CMK (cell line): ENCODE measurements at regions not wholly inside any gene's neighbourhood (a gene's known extent, or its start where the extent isn't known, plus 50 kb on each side); places are given as distances from the start of the nearest gene placed in this dataset.
"Not testable (repeated sequence)": the region's sequence is repeated elsewhere in the genome, so short reads cannot be mapped to it uniquely, and the experiment has no call there.

Experiments used
- DNase-seq: peaks from one replicate; pipeline ENCODE4 v3.0.0-alpha.2; 2010; ENCODE audit warnings: low read depth

DNA sequence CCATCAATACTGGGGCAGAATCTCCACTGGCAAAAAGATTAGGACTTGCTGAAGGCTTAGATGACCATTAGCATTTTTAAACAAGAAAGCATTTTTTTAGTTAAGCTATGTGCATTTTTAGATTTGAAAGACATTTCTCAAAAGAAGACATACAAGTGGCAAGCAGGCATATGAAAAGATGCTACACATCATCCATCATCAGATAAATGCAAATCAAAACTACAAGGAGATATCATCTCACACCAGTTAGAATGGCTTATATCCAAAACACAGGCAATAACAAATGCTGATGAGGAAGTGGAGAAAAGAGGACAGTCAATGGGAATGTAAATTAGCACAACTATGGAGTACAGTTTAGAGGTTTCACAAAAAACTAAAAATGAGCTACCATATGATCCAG, 195.6 kb upstream of the TNC start:
- DNase-seq = no peak

DNA sequence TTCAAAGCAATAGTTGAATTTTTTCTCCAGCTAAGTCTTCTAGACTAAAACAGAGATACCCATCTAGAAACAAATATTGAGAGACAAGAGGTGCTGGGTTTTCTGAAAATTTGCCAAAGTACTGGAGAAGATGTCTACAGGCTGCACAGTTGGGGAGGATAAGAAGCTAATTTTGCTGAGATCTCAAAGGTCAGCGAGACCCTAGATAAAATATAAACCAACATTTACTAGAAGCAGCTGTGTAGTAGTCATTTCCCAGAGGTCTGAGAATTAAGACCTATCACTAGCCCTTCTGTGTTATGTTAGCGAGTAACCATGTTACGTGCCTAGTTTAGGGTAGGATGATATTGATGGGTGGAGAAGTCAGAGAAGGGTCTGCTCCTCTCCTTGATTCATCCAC, 208.5 kb upstream of the TNC start:
- no peak for DNase-seq

DNA sequence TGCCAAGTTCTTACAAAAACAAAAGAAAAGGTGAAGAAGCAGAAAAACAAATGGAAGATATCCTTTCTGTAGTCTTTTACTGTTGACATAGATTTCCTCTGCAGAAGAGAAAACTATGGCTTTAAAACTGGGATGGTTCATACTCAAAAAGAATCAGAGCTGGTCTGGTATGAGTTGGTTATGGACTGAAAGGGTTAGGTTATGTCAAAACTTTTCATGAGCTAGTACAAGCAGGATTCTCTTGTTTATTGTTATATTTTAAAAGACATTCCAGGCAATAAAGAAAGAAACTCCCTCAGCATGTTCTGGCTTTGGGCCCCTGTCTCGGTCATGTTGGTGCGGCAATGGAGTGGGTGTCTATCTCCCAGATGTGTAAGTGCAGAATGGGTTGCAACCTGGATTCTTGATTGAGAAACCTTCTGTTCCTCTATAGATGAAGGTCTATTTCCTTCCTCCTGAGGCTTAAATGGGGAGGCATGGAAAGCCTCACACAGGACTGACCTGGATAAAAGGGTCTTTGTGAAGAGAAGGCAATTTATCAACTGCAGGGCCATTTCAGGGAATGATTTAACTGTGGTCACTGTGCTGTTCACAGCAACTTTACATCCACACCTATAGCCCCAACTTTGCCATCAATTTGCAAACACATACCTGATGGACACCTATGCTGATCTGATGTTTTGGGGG, 209.6 kb upstream of the TNC start:
- DNase-seq = no peak

DNA sequence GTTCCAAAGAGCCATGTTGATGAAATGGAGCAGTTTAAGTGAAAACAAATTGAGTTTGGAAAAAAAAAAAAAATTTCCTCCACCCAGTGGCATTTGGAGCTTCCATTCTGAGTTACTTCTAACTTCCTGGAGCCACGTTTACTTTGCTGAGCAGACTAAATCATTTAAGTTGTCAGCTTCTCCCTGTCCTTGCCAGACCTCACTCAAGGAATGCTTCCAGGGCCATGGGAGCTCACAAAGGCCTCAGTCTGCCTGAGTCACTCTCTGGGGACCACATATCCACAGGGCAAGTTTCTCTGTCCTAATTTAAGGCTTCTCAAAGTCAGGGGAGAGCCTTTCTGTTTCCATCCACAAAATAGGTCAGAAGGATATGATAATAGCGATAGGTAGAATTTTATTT, 210.3 kb upstream of the TNC start:
- DNase-seq = no peak

DNA sequence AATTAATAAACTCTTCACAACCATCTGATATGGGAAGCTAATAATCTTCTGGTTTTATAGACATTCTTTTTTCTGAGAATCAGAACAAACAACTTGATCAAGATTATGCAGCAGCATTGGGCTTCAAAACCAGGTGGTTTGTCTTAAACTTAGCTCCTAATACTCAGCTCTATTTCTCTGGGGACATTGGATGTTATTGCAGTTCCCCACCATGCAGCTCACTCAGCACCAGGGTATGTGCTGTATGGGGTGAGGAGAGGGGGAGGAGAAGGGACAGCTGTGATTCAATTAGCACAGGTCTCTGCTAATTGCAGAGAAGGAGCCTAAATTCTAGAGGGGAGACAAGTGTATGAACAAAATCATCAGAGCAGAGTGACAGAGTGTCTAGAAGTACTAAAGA, 210.7 kb upstream of the TNC start:
- no peak for DNase-seq

DNA sequence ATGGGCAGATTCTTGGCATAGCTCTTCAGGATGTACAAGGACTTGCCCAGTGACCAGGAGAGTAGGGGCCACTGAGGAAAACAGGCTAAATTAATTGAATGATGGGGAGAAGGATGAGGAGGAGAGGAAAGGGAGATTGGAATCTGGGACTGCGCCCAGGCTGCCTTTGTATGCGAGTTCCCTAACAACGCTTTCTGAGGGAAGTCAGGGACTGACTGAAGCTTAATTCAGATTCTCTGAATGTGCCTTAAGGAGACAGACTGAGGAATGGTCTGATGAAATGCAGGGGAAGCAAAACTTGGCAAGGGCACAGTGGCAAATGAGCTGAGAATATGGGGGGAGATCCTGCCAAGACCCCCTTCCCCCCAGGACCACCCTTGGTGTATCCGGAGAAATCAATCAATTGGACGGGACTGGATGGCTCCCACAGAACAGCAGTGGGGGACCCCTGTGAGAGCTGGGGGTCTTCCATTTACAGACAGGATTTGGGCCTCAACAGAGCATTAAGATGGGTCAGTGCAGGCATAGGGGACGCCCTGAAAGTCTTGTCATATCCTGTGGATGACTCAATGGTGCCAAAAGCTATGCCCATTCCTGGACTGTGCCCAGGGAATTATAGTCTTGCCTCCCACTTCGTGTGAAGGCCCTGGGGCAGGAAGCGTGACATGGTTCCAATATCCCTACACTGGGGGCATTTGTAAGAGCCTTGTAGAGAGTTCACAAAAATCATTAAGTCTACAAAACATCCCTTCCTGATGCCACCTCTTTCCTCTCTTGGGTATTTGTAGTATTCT, 215.5 kb upstream of the TNC start:
- DNase-seq = no peak

DNA sequence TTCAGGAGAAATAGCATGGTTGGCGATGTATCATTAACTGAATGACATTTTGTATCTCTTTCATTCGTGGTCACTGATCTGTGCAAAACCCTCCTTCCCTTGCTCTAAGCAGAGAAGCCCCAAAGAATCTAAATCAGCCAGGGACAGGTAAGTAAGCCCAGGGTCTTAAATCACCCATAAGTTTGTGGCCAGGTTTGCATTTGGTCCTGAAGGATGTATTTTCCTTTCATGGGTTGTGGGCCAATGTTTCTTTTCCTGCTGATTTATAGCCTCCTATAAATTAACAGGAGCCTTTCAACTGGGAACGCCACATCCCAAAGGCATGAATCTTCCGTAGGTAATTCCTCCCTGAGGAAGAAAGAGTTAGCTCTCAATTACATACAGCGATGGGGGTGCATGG, 217.5 kb upstream of the TNC start:
- DNase-seq = no peak

DNA sequence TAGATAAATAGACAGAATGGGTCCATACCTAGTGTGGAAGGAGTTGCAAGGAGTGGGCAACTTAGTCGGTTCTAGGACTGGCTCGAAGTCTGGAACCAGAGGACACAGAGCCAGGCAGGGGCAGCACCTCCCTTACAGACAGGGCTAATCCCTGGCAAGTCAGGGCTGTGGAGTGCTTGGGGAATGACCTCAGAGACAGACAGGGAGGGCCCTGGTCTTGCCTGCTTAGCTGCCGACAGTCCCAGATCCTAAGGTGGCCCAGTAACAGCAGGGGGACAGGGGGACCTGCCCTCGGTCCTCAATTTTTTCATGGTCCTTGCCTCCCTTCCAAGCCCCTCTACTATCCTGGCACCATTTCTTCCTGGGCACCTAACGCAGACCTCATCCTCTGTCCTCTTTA, 222.4 kb upstream of the TNC start:
- DNase-seq = no peak

DNA sequence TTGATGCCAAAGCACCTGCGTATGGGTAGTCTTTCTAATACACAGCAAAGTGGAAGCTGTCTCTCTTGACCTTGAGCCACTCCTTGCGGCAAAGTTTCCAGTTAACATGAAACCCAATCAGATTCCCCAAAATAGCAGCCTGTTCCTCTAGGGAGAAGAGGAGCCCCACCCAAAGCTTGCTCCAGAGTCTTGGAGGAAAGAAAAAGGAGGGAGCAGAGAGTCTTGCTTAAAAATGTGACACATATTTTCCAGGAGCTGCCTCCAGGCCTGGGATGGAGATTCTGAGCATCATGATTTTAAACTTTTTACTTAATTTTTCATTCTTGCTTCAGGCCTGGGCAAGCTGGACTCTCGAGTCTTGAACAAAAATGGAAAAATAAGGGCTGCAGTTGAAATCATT, 223.5 kb upstream of the TNC start:
- DNase-seq = no peak

DNA sequence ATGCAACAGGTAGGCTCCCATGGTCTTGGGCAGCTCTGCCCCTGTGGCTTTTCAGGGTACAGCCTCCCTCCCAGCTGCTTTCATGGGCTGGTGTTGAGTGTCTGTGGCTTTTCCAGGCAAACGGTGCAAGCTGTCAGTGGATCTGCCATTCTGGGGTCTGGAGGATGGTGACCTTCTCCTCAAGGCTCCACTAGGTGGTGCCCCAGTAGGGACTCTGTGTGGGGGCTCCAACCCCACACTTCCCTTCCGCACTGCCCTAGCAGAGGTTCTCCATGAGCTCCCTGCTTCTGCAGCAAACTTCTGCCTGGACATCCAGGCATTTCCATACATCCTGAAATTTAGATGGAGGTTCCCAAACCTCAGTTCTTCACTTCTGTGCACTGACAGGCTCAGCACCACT, 229.8 kb upstream of the TNC start:
- DNase-seq = not testable (repeated sequence)

DNA sequence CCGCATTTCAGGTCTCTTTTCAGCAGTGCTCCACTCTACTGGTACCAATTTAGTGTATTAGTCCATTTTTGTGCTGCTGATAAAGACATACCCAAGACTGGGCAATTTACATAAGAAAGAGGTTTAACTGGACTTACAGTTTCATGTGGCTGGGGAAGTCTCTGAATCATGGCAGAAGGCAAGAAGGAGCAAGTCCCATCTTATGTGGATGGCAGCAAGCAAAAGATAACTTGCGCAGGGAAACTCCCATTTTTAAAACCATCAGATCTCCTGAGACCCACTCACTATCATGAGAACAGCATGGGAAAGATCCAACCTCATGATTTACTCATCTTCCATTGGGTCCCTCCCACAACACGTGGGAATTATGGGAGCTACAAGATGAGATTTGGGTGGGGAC, 231.0 kb upstream of the TNC start:
- not testable (repeated sequence) for DNase-seq

DNA sequence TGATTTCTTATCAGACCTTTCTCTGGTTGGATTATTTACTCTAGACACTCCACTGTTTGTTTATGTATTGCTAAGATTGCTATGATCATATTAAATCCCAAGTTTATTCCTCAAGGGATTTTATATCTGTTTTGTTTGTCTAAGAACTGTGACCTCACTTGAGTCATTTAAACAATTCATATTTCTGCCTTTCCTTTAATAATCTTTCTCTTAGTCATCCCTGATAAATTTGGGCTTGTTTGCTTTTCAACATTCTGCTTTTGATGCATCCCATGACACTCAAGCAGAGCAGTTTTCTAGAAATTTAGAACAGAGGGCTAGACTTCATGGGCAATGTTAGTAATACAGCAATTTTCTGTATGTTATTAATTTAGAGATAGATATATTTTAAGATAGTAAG, 231.6 kb upstream of the TNC start:
- no peak for DNase-seq

DNA sequence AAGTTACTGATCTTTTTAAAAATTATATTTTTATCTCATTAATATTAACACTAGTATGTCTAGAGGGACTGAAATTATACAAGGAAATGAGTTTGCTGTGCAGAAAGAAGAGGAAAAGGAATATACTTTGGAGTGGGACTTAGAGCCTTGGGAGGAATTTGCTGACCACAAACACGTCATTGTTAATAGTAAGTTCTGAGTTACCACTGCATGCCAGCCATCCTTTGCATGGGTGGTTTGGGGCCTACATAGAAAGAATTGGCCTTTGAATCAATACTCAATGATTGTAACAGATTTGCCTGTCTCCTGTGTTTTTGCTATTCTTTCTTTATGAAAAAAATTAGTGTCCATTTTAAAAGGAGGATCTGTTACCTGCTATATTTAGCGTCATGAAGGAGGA, 232.6 kb upstream of the TNC start:
- no peak for DNase-seq

DNA sequence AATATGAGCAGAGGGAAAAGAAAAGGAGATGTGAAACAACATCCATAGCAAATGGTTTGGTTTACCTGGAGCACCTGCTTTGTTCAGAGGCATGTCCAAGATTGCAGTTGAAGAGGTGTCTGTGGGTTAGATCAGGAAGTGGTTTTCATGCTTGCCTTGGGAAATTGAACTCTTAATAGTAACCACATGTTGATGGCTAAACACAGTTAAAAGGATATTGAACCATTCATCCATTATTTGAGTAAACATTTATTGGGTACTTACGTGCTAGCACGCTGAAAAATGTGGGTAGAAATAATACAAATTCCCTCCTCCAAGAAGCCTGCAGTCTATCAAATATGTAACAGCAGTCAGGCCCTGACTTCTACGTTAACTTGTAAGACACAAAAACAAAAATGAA, 235.7 kb upstream of the TNC start:
- DNase-seq = no peak

DNA sequence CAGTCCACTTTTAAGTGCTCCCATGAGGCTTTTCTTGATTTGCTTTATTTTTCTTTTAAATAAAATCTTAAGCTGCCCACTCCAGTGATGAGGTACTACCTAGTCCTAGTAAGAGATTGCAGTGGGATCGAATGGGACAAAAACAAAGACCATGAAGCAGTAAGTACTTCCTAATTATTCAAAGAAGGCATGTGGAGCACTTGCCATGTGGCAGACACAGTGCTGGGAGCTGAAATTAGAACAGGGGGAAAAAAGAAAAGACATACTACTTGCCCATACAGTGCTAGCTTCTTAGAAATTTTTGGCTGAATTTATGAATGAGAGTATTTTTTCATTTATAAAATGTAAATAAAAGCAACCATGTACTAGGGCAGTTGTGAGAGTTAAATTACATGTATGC, 239.9 kb upstream of the TNC start:
- DNase-seq = no peak

DNA sequence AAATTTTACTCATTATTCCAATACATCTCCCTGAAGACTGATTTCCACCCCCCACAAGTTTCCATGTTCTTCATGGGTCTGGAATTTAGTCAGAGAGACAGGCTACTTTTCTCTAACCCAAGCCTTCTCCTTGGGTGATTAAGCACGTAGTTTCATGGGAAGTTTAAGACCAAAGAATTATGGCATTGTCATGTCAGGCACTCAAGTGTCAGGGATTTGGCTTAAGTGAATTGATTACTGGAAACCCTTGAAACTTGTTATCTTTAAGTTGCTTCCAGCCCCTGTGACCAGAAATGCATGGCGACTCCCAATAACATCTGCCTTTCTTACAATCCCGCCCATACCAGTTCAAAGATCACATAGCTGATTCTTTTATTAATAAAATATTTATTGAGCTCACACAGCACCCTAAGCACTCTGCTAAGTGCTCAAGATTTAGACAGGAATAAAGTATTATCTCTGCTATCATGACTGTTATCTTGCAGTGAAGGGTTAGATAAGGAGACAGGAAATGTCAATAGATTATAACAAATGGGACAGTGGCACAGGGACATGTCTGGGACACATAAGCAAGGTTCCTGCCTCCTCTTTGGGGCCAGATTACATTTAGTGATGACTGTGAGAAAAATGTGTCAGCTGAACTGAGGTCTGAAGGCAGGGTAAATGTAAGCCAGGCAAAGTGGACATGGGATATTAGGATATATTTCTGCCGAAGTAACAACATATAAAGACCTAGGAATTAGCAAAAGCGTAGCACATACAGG, 241.2 kb upstream of the TNC start:
- no peak for DNase-seq

DNA sequence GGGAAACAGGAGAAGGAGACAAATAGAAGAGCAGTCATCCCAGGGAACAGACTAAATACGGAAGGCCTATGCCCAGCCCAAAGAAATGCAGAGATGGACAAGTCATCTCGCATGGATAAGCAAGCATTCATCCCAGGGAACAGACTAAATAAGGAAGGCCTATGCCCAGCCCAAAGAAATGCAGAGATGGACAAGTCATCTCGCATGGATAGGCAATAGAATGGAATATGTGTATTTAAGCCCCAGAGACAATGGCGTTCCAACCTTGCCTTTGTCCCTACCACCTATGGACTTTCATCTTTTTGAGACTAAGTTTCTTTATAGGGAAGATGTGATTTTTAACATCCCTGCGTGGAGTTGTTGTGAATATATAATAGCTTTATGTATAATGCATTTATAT, 242.2 kb upstream of the TNC start:
- no peak for DNase-seq

DNA sequence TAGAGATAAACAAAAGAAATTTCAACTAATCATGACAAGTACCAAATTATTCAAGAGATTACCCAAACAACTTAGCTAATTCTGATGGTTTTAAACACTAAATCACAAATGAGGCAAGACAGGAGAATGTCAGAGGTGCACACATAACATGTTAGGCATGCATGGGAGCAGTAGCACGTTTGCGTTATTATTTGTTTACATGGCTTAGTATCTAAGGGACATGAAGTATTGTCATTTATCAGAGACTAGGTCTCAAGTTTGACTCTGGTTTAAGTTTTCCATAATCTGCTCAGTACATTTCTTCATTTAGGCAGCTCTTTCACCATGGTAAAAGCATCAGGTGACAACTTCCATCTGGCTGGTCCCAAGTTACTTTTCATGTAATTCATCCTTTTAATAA, 244.1 kb upstream of the TNC start:
- DNase-seq = no peak

DNA sequence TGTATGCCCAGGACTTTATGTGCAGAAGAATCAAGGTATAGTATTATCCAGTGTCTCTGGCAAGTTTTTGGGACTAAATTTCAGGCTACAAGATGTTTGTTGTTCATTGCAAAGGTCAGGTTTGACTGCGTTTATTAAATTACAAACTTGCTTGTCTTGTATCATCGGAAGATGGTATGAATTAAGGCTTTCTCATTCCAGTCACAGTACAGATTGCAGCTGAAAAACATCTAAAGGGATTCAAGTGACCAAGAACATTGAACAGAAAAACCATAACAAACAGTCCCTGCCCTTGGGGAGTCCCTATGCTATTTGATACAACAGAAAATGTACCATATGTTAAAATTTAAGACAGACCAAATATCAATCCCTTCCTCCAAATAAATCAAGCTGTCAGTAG, 244.7 kb upstream of the TNC start:
- no peak for DNase-seq

DNA sequence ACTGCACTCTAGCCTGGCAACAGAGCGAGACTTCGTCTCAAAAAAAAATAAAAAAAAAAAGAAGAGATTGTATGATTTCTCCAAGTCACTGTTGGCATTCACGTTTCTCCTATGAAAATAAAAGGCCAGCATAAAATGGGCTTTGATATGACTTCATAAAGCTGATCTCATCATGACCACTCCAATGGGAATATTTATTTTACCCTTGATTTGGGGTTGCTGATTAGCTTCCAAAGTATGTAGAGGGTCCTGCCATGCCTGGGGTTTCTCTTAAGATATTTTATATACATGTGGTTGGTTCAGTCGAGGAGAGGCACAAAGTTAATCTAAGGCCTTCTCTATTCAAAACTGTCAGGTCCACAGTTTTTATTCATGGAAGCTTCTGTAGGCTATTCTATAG, 247.0 kb upstream of the TNC start:
- no peak for DNase-seq

DNA sequence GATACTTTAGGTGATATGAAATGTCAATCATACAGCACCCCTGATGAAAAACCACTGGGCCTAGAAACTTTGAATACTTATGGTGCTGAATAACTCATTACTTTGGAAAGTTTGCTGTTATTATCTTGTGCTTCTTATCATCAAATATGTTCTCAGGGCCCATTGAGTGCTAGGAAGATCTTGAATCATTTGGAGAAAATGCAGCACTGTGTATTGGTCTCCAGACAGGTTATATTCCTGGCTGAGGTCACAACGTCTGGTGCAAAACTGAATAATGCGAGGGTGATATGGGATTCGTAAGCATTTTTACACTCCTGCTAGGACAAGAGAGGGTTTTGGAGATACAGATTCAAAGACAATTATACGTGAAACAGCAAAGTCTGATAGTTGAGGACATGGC, 249.4 kb upstream of the TNC start:
- no peak for DNase-seq

DNA sequence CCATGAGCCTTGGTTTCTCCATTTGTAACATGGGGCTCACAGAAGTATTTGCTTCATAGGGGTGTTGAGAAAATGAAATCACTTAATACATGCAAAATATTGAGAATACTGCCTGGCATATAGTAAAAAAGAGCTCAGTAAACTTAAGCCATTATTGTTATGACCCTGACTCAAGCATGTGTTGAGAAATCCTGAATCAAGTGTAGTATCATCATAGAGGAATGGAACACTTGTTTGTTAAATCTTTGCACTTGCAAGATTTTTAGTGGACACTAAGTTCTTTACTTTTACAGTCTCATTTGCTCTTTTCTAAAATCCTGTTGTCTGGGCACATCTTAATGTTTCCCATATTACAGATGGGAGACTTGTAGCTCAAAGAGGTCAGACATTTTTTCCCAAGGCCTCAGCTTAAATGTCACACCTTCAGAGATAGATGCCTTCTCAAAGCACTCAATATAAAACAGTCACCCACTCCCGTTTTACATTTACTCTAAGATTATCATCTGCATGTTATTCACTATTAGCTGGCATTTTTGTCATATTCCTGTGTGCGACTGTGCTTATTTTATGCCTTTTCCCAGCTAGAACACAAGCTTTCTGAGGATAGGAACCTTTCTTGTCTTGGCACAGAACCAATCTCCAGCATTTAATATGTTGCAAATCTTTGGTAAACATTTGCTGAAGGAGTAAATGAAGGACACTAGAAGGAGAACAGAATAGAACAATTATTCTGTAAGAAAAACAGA, 250.0 kb upstream of the TNC start:
- no peak for DNase-seq
